ENCODE measurements at regions not wholly inside any gene's neighbourhood (a gene's known extent, or its start where the extent isn't known, plus 50 kb on each side); places are given as distances from the start of the nearest gene placed in this dataset.

- H3K4me1 ChIP-seq (ENCODE audit: control insufficient read depth, insufficient read depth, low read length), result no peaks in the 10 kb centered on the region
- H2BK5ac ChIP-seq (ENCODE audit: low read depth, low read length, poor library complexity, severe bottlenecking), result no peak overlapping the region
- H2AK5ac ChIP-seq (ENCODE audit: low read depth, low read length), result no peak overlapping the region
- H3K36me3 ChIP-seq (ENCODE audit: control insufficient read depth, insufficient read depth, low read length), result no peaks in the 10 kb centered on the region
- H2BK120ac ChIP-seq (ENCODE audit: low read depth, low read length), result no peak overlapping the region
- DNase-seq (no peak), ATAC-seq (ENCODE audit: low read depth) (no peak)
- H4K5ac ChIP-seq (ENCODE audit: low read depth, low read length), result no peak overlapping the region
- no peak overlapping the region for H4K91ac ChIP-seq (ENCODE audit: insufficient read depth, low read depth, low read length)
- intact Hi-C loops (cut with micrococcal nuclease) (no loop called here), in situ Hi-C loops (cut with MboI; ENCODE audit: low sequenced_read_pairs) (no loop called here), dilution Hi-C loops (cut with HindIII; ENCODE audit: low sequenced_read_pairs, unreplicated experiment) (no loop called here)
- ChIA-PET POLR2A (ENCODE audit: unreplicated experiment) (no interaction called here), CTCF (no interaction called here)
- no peak overlapping the region for H3K4me3 ChIP-seq (ENCODE audit: insufficient read depth, low read depth, low read length)
- no peaks in the 10 kb centered on the region for H3K9me3 ChIP-seq (ENCODE audit: control insufficient read depth, insufficient read depth, low read length)
- BruUV-seq (replicated peaks), result no TSS peak
- H2AK9ac ChIP-seq (replicated peaks; ENCODE audit: low read depth, low read length, poor library complexity), result no peak overlapping the region
- H2BK15ac ChIP-seq (ENCODE audit: low read depth, low read length), result no peak overlapping the region
- H3K79me1 ChIP-seq (ENCODE audit: low read depth in 1 of 2, low read length in 2 of 2), result no peaks in the 10 kb centered on the region
- no peak overlapping the region for H2BK20ac ChIP-seq (ENCODE audit: low read depth, low read length)
- H3K4ac ChIP-seq (ENCODE audit: low read depth, low read length), result no peak overlapping the region
- TF ChIP-seq SMC3 (IDR thresholded peaks at IDR 0.05; ENCODE audit: low read depth, low read length) (no peak), BHLHE40 (IDR thresholded peaks at IDR 0.05; ENCODE audit: low read depth, low read length) (no peak), USF2 (IDR thresholded peaks at IDR 0.05; ENCODE audit: low read depth, low read length) (no peak), CHD1 (IDR thresholded peaks at IDR 0.05; ENCODE audit: low read depth, low read length) (no peak), FOS (IDR thresholded peaks at IDR 0.05; ENCODE audit: low read depth, low read length) (no peak), POLR2A (IDR thresholded peaks at IDR 0.05; ENCODE audit: low read depth, low read length) (no peak), NFE2L2 (IDR thresholded peaks at IDR 0.05; ENCODE audit: low read depth, low read length) (no peak), RFX5 (IDR thresholded peaks at IDR 0.05; ENCODE audit: low read depth, low read length) (no peak)
- no peaks in the 10 kb centered on the region for H4K20me1 ChIP-seq (ENCODE audit: insufficient read depth, low read length)
- no peak overlapping the region for H3K27ac ChIP-seq (ENCODE audit: insufficient read depth, low read length)
- no peaks in the 10 kb centered on the region for H3K9me1 ChIP-seq (ENCODE audit: insufficient read depth, low read length)
- no peak overlapping the region for H3K14ac ChIP-seq (replicated peaks; ENCODE audit: low read depth, low read length)
- no peak overlapping the region for H3K18ac ChIP-seq (ENCODE audit: low read depth, low read length)
- H4K8ac ChIP-seq (ENCODE audit: low read depth in 2 of 2, low read length in 2 of 2), result no peak overlapping the region
- H3K23ac ChIP-seq (ENCODE audit: low read depth, low read length), result no peak overlapping the region
- no peaks in the 10 kb centered on the region for H3K27me3 ChIP-seq (ENCODE audit: control insufficient read depth, insufficient read depth, low read length)
- no peak overlapping the region for H3K4me2 ChIP-seq (ENCODE audit: low read depth, low read length)
- no peak overlapping the region for H3K9ac ChIP-seq (ENCODE audit: low read depth, low read length)
- no peak overlapping the region for H2AFZ ChIP-seq (replicated peaks; ENCODE audit: low read length, poor library complexity)
- WGBS, 2 experiments (ENCODE audit: extremely low coverage in 2 of 2, insufficient read length in 1 of 2), result no CpG with 5 or more reads among the region's 3 CpGs
- no peak overlapping the region for H3K56ac ChIP-seq (ENCODE audit: extremely low read depth, insufficient read depth, low read length)
These were observed 2041.4 kb downstream of the PCDH9 start for GRCh38 chr13:65188721-65189120.
